ENCODE measurements at regions not wholly inside any gene's neighbourhood (a gene's known extent, or its start where the extent isn't known, plus 50 kb on each side); places are given as distances from the start of the nearest gene placed in this dataset.

DNA sequence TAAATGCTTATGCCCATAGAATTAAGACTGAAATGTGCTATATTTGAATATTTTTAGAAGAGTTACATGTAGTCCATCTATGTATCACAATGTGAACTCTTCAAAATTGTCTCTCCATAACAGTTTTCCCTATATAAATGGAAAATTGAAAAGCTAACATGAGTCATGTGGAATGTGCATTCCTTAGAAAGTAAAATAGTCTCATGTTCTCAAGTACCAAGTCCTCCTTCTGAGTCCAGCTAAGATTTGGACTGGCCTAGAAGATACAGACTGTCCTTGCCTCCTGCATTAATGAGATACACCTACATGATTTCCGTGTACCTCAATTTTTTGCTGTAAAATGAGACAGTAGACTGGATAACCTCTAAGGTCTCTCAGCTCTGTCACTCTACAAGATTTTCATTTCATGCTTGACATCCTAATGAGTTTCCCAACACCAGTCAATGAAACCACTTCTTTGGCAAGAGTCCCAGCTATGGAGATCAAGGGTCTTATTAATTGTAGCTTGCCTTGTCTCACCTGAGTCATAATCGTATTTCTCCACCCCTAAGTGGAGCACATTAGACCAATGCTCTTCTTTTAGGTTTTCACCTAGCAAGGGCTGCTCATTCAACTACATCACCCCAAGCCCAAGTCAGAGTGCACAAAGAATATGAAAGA, 350.6 kb upstream of the IL12A start:
- intact Hi-C loops (cut with DNase I) = no loop called here
- DNase-seq (ENCODE audit: low spot score) = no peak

DNA sequence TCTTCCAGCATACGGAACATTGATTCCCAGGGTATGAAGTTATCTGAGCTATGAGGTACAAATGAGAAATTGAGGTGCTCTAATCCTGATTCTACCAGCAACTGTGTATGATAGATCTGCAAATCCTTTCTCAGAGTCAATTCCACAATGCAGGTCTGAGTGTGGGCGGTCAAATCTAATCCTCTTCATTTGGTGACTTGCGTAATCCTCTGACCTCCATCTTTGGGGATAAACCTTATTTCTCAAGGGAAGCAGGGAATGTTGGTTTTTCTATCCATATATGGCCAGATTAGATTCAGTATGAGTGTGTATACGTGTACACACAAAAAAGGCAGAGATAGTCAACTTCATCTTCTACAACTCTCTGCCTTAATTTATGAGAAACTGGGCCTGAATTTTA, 348.4 kb upstream of the IL12A start:
- no peak for DNase-seq (ENCODE audit: low spot score)
- intact Hi-C loops (cut with DNase I) = no loop called here

DNA sequence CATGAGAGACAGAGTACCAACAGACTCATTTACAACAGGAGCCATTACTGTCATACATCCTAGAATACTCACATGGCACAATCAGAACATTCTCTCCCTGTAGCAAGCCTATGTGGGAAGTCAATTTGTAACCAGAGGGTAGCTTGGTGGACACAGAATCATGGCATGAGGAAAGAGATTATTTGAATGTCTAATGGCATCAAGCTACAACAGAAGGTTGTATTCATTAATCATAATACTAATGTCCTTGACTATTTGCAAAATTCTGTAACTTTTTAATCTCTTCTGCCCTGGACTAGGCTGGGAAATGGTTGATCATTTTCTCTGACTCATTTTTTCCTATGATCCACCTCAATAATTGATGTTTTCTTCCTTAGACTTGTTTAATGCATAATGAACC, 345.2 kb upstream of the IL12A start:
- intact Hi-C loops (cut with DNase I) = no loop called here
- no peak for DNase-seq (ENCODE audit: low spot score)

DNA sequence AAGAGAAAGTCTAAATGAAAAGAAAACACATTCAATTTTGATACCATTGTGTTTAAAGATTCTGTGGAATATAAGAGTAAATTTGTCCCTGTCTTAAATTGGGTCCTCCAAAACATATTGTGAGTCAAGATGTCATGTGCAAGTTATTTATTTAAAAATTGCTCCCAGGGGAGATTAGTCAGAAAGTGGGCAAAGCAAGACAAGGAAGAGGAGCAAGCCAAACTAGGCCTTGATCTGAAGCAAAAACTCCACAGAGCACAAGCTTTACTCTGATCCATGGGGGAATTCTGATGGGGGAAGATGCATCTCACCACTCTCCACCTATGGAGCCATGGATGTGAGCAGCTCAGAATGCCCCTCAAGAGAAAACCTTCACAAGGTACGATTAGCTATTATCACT, 342.8 kb upstream of the IL12A start:
- no peak for DNase-seq (ENCODE audit: low spot score)
- intact Hi-C loops (cut with DNase I) = no loop called here

DNA sequence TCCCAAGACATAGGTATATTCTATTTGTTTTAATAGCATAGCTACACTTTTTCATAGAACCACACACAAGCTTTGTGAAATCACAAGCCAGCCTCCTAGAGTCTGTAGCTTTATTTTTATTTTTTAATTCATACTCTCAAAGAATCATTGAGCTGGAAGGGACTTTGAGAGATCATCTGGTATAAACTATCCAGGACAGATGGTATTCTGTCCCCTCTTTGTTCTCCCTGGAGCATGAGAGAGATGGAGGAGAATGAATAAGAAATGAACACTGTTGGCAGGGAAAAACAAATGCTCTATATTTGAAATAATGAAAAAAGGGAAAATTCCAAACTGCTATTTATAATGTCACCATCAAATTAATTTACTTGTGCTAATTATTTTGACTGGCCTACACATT, 338.7 kb upstream of the IL12A start:
- intact Hi-C loops (cut with DNase I) = no loop called here
- DNase-seq (ENCODE audit: low spot score) = no peak

DNA sequence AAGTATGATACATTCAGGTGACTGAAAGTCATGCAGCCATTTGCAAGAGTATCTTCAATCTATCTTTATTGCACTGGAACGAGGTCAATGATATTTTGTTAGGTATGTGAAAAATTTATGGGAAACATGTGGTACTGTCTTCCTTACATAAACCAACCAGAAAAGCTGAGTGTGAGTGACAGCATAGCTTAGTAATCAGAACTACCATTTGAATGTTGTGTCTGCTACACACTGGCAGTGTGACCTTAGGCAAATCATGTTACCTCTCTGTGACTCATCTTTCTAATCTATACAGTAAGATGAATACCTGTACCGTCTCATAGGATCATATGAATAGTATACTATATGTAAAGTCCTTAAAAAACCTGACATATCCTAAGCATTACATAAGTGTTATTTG, 337.9 kb upstream of the IL12A start:
- DNase-seq (ENCODE audit: low spot score) = no peak
- intact Hi-C loops (cut with DNase I) = no loop called here

DNA sequence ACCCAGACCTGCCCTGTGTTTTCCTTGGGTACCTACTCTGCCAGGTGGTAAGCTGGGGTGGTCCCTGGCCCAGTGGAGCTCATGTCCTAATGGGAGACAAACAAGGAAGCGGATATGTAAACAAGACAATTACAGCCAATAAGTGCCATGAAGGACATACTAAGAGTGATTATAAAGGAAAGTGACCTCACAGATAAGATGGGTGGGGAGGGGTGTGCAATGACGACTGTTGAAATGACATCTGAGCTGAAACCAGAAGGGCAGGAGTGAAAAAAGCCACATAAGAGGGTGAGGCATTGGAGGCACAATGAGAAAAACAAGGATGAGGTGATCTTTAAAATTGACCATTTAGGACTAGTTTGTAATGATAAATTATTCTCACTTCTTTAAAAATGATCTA, 336.2 kb upstream of the IL12A start:
- intact Hi-C loops (cut with DNase I) = no loop called here
- DNase-seq (ENCODE audit: low spot score) = no peak

DNA sequence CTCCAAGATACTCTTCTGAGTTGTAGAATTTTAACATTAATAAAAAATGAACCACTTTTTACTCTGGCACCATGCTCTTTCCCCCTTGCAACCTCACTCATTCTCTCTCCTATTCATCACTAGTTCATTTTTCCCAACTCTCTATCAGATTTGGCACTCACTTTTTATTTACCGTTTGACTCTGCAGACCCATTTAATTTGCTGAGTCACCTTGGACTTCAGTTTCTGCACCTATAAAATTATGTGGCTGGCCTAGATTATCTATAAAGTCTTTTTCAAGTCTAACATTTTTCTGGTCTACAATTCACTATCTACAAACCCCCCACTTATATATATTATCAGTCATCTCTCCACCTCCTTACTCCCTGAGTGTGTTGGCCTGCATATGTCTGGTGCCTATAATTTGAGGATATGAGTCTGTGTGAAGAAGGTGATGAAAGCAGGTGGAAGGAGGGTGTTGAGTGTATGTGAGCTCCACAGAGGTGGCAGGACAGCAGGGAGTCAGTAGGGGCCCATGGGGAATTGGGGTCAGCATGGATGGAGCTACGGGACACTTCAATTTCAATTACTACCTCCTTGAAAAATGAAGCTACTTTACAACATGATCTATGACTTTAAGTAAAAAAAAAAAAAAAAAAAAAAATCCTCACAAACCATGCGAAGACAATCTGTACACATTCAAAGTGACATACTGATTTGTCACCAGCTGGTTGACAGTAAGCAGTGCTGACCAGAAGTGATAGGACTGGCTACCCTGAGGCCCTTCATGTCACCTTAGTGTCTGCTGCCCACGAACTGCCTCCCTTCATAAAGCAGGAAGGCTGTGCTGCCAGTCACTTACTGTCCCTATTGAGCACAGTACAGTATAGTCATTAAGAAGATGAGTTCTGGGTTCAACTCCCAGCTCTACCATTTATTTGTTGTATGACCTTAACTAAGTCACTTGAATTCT, 334.2 kb upstream of the IL12A start:
- intact Hi-C loops (cut with DNase I) = no loop called here

DNA sequence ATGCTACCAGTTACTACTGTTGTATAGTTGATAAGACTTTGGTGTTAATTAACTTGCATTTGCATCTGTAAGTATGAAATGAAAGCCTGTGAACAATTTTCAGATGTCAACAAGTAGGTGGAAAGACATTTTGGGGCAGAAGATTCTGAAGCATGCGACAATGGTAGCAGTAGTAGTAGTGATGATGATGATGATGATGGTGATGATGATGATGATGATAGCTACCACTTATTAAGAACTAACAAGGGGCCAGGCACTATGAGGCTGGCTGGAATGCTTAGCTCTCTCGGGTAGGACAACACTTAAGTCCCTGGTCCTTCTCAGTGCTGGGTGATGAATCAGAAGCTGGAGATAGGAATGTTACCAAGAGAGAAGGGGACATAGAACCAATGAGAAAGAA, 333.4 kb upstream of the IL12A start:
- intact Hi-C loops (cut with DNase I) = no loop called here
- DNase-seq (ENCODE audit: low spot score) = no peak

More for the DNA sequence above, 334.2 kb upstream of the IL12A start:
- no peak for DNase-seq (ENCODE audit: low spot score)

DNA sequence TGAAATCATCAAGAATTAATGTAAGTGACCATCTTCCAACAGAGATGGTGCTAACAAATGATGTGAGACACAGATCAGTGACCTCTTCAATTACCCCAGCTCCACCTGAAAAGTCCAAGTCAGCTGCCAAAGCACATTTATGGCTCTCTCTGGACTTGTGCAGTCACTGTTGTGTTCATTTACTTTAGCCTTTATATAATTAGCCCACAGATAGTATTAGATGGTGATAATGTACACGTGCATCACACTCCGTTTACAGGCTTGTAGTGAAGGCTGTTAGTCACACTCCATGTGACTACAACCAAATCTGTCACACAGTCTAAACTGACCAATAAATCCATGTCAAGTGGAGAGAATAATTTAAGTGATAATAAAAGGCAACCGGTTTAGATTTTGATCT, 331.5 kb upstream of the IL12A start:
- intact Hi-C loops (cut with DNase I) = no loop called here

DNA sequence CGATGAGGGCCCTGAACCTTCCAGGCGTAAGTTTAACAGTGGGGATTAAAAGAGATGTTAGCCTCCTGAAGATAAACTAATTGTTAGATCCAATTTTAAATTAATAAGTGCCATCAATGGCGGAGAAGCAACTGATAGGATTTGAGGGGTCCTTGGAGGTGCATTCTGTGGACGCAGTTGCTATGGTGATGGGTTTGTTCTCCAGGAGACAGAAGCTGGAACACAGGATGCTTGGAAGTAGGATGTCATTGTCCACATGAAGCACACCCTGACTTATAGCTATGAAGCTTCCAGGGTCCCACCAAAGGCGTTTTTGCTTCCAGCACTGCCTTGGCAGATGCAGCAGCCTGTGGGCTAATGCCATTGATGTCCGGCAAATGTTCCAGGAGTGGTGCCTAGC, 331.0 kb upstream of the IL12A start:
- intact Hi-C loops (cut with DNase I) = no loop called here
- no peak for DNase-seq (ENCODE audit: low spot score)

More for the DNA sequence above, 331.5 kb upstream of the IL12A start:
- no peak for DNase-seq (ENCODE audit: low spot score)

DNA sequence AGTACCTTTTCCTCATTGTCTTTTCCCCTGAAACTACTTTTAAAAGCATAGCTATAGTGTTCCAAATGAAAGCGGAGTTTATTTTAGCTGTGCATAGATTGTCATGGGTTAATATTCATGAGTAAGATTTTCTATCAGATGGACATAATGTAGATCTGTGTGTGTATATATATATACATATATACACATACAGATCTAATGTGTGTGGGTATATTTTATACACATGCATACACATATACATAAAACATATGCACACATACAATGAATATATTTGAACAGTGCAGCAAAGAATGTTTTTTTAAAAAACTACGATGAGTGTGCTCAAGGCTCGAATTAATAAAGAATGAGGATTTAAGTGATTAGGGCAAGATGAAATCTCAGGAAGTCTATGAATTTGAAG, 328.3 kb upstream of the IL12A start:
- intact Hi-C loops (cut with DNase I) = no loop called here
- DNase-seq (ENCODE audit: low spot score) = no peak

DNA sequence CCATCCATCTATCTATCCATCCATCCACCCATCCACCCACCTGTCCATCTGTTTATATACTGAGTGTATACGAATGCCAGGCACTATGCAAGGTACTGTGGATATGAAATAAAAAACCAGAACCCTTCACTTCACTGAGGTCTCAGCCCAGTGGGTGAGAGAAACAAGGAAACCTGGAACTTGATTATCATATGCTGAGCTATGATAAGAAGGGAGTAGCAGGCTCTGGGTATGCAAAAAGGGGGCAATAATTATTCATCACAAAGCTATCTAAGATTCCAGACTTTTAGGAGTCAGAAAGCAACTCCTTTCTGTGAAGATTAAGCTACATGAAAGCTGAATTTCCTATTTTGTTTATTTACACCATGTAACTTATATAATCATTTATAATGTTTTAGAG, 327.7 kb upstream of the IL12A start:
- no peak for DNase-seq (ENCODE audit: low spot score)
- intact Hi-C loops (cut with DNase I) = loop anchor here in 1 of 2 donors (1.0 kb wide), 1 partner anchor 44 kb away; no protein-coding TSS in a partner anchor

DNA sequence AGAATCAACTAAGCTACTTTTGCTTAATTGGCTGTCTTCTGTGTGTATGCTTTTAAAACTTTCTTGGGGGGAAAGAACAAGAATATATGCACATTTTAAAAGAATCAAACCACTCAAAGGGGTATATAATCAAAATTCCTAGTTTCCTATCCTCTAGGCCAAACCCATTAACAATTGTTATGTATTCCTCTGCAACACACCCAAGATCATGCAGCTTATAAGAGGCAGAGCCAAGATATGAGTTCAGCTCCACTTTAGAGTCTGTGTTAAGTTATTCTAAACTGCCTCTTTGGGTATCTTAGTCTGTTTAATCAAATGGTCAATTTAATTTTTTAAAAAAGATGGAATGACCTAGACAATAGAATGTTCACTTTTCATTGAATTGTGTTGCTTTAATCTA, 326.1 kb upstream of the IL12A start:
- no peak for DNase-seq (ENCODE audit: low spot score)
- intact Hi-C loops (cut with DNase I) = no loop called here

DNA sequence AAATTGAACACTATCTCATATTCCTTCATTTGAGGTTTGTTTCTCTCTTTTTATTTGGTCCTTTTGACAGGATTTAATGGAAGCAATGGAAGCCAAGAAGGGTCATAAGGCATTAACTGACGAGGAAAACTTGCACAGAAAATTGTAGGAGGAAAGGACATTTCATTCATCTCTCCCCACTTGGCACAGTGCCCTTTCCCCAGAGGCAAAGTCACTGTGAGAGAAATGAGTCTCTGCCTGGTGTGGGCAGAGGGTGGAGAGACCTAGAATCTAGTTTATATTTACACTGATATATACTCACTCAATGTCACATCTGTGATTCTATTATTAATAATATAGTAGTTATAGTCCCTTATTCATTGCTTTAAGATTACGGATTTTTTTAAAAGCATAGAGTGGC, 324.6 kb upstream of the IL12A start:
- no peak for DNase-seq (ENCODE audit: low spot score)
- intact Hi-C loops (cut with DNase I) = no loop called here

DNA sequence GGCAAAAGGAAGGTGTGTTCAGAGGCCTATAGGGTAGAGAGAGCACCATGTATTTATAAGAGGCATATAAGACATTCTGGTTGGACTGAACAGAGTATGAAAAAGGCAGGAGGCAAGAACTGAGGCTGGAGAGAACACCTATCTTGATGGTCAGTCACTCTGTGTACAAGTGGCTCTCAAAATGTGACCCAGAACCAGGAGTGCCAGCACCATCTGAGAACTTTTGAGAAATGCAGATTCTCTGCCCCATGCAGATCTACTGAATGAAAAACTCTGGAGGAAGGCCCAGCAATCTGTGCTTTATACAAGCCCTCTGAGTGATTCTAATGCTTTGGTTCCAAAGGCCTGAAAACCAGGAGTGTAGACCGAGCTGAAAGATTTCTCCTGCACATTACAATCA, 324.0 kb upstream of the IL12A start:
- intact Hi-C loops (cut with DNase I) = no loop called here
- no peak for DNase-seq (ENCODE audit: low spot score)

DNA sequence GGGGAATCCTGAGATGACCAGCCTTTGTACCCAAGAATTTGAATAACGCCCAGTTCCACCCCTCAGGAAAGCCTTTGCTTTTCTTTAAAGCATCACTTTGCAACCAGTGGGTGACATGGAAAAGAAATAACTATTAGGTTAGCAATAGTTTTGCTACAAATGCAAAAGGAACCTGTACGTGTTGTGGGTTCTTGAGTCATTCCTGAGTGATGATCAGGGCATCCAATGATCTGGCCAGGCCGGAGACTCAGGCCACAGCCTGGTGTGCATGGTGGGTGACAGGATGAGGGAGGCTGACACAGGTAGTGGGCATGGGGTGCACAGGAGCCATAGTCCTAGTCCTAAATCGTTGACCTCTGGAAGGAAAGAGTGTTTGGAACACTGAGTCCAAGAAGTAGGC, 321.4 kb upstream of the IL12A start:
- DNase-seq (ENCODE audit: low spot score) = no peak
- intact Hi-C loops (cut with DNase I) = no loop called here

DNA sequence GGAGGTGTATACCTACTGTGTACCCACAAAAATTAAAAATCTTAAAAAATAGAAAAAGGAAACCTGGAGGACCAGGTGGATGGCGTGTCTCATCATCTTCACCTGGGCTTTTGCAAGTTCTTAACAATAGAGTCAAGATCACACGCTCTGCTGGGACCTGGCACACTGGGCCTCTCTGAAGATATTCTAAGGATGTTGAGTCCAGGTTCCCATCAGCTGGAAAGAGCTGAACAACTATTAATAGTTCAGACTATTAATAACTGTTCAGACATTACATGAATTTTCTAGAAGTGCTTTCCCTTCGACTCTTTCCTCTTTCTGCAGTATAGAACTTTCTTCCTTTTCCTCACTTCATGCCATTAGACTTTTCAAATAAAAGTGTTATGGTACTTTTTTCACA, 320.2 kb upstream of the IL12A start:
- intact Hi-C loops (cut with DNase I) = no loop called here
- DNase-seq (ENCODE audit: low spot score) = no peak

DNA sequence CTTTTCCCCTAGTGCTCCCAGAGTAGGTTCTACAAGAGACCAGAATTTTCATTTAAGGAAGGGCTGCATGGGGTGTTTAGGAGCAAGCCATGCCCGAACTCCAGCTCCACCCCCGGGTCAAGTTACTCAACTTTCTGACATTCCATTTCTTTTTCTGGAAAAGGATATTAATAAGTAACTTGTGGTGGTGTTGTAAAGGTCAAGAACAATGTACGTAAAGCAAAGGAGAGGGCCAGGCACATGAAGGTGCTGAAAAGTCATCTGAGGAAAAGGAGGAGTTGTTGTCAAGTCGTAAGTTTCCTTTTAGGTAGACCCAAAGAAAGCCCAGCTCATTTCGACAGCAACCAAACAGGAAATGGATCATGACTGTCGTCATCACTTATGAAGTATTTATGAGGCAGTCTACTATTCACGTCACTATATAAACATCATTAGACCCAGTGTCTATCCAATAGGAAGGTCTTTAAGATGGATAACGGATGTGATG, 319.6 kb upstream of the IL12A start:
- intact Hi-C loops (cut with DNase I) = no loop called here
- DNase-seq (ENCODE audit: low spot score) = no peak

DNA sequence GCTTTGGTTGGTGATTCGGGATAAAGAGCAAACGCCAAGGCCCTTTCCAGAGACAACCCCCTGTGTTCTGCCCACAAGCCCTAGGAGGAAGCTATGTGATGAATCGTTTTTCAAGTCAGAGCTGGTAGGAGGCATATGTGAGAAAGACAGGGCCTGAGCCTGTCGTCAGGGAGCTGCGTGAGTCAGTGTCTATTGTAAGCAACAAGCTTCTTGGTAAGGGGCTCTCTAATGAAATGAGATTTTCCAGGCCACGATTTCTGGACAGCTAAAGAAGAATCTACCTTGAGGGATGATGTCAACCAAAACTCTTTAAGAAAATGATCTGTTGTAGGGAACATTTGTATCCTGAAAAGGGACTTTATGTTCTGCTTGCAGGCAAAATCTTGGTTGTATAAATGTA, 318.9 kb upstream of the IL12A start:
- intact Hi-C loops (cut with DNase I) = no loop called here

More for the DNA sequence above, 318.9 kb upstream of the IL12A start:
- no peak for DNase-seq (ENCODE audit: low spot score)
